ENCODE measurements at regions not wholly inside any gene's neighbourhood (a gene's known extent, or its start where the extent isn't known, plus 50 kb on each side); places are given as distances from the start of the nearest gene placed in this dataset.

- H3K27me3 Mint-ChIP-seq (ENCODE audit: low read depth) = no peaks in the 10 kb centered on the region
- no peak for TF ChIP-seq CTCF (IDR thresholded peaks at IDR 0.05; ENCODE audit: unreplicated experiment)
- no peaks in the 10 kb centered on the region for H3K9me3 Mint-ChIP-seq
- no peak overlapping the region for H3K4me3 Mint-ChIP-seq
- no peak for DNase-seq (ENCODE audit: low spot score in 2 of 2, unreplicated experiment in 2 of 2)
- H3K4me1 Mint-ChIP-seq = peaks cover 5% of the 10 kb centered on the region
- no peaks in the 10 kb centered on the region for H3K36me3 Mint-ChIP-seq
- H3K27ac Mint-ChIP-seq = no peak overlapping the region
These were observed 544.6 kb downstream of the EDEM1 start for GRCh38 chr3:5732081-5732480.

GRCh38 chr3:5733995-5734394 is 546.5 kb downstream of the EDEM1 start:
- Mint-ChIP-seq H3K27me3 (ENCODE audit: low read depth) (no peaks in the 10 kb centered on the region), H3K9me3 (no peaks in the 10 kb centered on the region), H3K36me3 (no peaks in the 10 kb centered on the region), H3K27ac (no peak overlapping the region), H3K4me1 (peaks cover 2% of the 10 kb centered on the region), H3K4me3 (no peak overlapping the region)
- DNase-seq (ENCODE audit: low spot score in 2 of 2, unreplicated experiment in 2 of 2) = no peak
- no peak for TF ChIP-seq CTCF (IDR thresholded peaks at IDR 0.05; ENCODE audit: unreplicated experiment)

GRCh38 chr3:5735896-5736295 is 548.4 kb downstream of the EDEM1 start:
- Mint-ChIP-seq H3K27ac (no peak overlapping the region), H3K4me1 (peaks cover 2% of the 10 kb centered on the region), H3K36me3 (no peaks in the 10 kb centered on the region), H3K27me3 (ENCODE audit: low read depth) (no peaks in the 10 kb centered on the region), H3K9me3 (no peaks in the 10 kb centered on the region), H3K4me3 (no peak overlapping the region)
- no peak for DNase-seq (ENCODE audit: low spot score in 2 of 2, unreplicated experiment in 2 of 2)
- no peak for TF ChIP-seq CTCF (IDR thresholded peaks at IDR 0.05; ENCODE audit: unreplicated experiment)

GRCh38 chr3:5739299-5739935 is 551.9 kb downstream of the EDEM1 start:
- H3K27me3 Mint-ChIP-seq (ENCODE audit: low read depth) = peaks cover 2% of the 10 kb centered on the region
- TF ChIP-seq CTCF (IDR thresholded peaks at IDR 0.05; ENCODE audit: unreplicated experiment) = no peak
- H3K4me1 Mint-ChIP-seq = no peaks in the 10 kb centered on the region
- no peaks in the 10 kb centered on the region for H3K9me3 Mint-ChIP-seq
- DNase-seq (ENCODE audit: low spot score in 2 of 2, unreplicated experiment in 2 of 2) = no peak
- H3K36me3 Mint-ChIP-seq = no peaks in the 10 kb centered on the region
- no peak overlapping the region for H3K27ac Mint-ChIP-seq
- H3K4me3 Mint-ChIP-seq = no peak overlapping the region

- Mint-ChIP-seq H3K27me3 (ENCODE audit: low read depth) (peaks cover 6% of the 10 kb centered on the region), H3K9me3 (no peaks in the 10 kb centered on the region), H3K4me1 (no peaks in the 10 kb centered on the region), H3K4me3 (no peak overlapping the region), H3K27ac (no peak overlapping the region), H3K36me3 (no peaks in the 10 kb centered on the region)
- DNase-seq (ENCODE audit: low spot score in 2 of 2, unreplicated experiment in 2 of 2) = no peak
- TF ChIP-seq CTCF (IDR thresholded peaks at IDR 0.05; ENCODE audit: unreplicated experiment) = no peak
These were observed 552.4 kb downstream of the EDEM1 start for GRCh38 chr3:5739949-5740348.

- TF ChIP-seq CTCF (IDR thresholded peaks at IDR 0.05; ENCODE audit: unreplicated experiment) = no peak
- Mint-ChIP-seq H3K9me3 (no peaks in the 10 kb centered on the region), H3K4me3 (no peak overlapping the region)
These were observed 553.5 kb downstream of the EDEM1 start for GRCh38 chr3:5741017-5741416.

More at GRCh38 chr3:5741017-5741416, 553.5 kb downstream of the EDEM1 start:
- Mint-ChIP-seq H3K36me3 (no peaks in the 10 kb centered on the region), H3K4me1 (no peaks in the 10 kb centered on the region), H3K27ac (no peak overlapping the region), H3K27me3 (ENCODE audit: low read depth) (peaks cover 14% of the 10 kb centered on the region)
- DNase-seq (ENCODE audit: low spot score in 2 of 2, unreplicated experiment in 2 of 2) = no peak

Data from mesothelial cell of epicardium (in vitro differentiated cells).